ENCODE measurements at regions not wholly inside any gene's neighbourhood (a gene's known extent, or its start where the extent isn't known, plus 50 kb on each side); places are given as distances from the start of the nearest gene placed in this dataset.

DNA sequence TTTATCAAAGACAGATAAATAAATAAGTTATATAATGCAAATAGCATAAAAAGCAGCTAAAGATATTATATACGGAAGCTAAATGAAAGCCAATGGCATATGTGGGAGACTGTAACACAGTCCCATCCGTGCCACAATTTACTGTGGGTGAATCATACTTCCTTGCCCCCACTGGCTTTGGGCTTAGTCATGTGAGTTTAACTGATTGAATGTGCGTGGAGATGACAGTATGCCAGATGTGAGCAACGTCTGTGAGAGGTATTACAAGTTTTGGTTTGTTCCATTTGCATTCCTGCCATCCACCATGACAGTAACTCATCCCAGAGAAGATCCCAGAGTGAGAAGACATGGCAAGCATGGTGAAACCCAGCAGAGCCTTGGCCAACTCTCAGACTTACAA lies 340.0 kb downstream of the SUCLA2 start:
- Histone ChIP-seq H3K9ac (ENCODE audit: insufficient read length, low read depth) (no peak overlapping the region), H3K27me3 (ENCODE audit: insufficient read depth, insufficient read length) (no peaks in the 10 kb centered on the region), H3K4me1 (ENCODE audit: insufficient read depth, insufficient read length) (no peaks in the 10 kb centered on the region), H3K4me3 (ENCODE audit: insufficient read length, low read depth) (no peak overlapping the region), H3K9me3 (ENCODE audit: insufficient read depth, low read length) (no peaks in the 10 kb centered on the region), H3K36me3 (ENCODE audit: insufficient read depth, insufficient read length, low read length) (no peaks in the 10 kb centered on the region)
- DNase-seq (ENCODE audit: low read depth, low spot score) = no peak
- no peak for TF ChIP-seq ZNF274 (IDR thresholded peaks at IDR 0.05; ENCODE audit: low read depth, low read length)
- no peak for TF ChIP-seq YY1 (IDR thresholded peaks at IDR 0.05; ENCODE audit: insufficient read depth, insufficient read length)

DNA sequence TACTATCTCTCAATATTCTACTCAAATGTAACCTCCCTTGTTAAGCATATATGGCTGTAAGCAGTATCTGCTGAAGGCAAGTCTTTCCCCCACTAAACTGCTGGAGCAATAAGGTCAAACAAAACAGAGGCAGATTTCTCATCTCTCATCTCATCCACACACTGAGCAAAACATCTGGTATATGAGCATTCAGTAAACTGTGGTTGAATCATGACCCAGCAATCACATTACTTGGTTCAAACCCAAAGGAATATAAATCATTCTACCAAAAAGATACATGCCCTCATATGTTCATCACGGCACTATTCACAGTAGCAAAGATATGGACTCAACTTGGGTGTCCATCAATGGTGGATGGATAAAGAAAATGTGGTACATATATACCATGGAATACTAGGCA lies 344.4 kb downstream of the SUCLA2 start:
- no peak for TF ChIP-seq YY1 (IDR thresholded peaks at IDR 0.05; ENCODE audit: insufficient read depth, insufficient read length)
- no peaks in the 10 kb centered on the region for H3K4me1 ChIP-seq (ENCODE audit: insufficient read depth, insufficient read length)
- no peaks in the 10 kb centered on the region for H3K9me3 ChIP-seq (ENCODE audit: insufficient read depth, low read length)
- DNase-seq (ENCODE audit: low read depth, low spot score) = no peak
- no peak overlapping the region for H3K4me3 ChIP-seq (ENCODE audit: insufficient read length, low read depth)
- no peaks in the 10 kb centered on the region for H3K36me3 ChIP-seq (ENCODE audit: insufficient read depth, insufficient read length, low read length)
- no peaks in the 10 kb centered on the region for H3K27me3 ChIP-seq (ENCODE audit: insufficient read depth, insufficient read length)
- no peak overlapping the region for H3K9ac ChIP-seq (ENCODE audit: insufficient read length, low read depth)

DNA sequence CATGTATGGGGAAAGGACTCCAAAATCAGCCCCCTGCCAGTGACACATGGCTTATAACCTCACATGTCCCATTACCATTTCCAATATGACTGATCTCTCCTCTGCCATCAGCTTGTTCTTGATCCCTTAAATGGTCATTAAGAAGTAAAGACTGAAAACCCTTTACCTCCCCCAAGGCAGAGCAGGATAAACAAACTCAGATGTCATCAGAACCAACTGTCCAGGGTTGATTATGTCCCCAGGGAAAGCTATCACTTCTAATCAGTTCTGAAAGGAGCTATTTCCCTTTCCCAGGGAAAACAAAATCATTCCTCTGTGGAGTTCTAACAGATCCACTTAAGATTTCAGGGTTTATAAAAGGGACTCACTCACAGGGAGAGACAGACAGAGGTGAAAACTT lies 350.9 kb downstream of the SUCLA2 start:
- no peaks in the 10 kb centered on the region for H3K36me3 ChIP-seq (ENCODE audit: insufficient read depth, insufficient read length, low read length)
- no peak for DNase-seq (ENCODE audit: low read depth, low spot score)
- no peaks in the 10 kb centered on the region for H3K9me3 ChIP-seq (ENCODE audit: insufficient read depth, low read length)
- no peak for TF ChIP-seq SUZ12 (IDR thresholded peaks at IDR 0.05; ENCODE audit: extremely low read depth, insufficient read depth, insufficient read length)
- no peak for TF ChIP-seq YY1 (IDR thresholded peaks at IDR 0.05; ENCODE audit: insufficient read depth, insufficient read length)
- no peak for TF ChIP-seq ZNF274 (IDR thresholded peaks at IDR 0.05; ENCODE audit: low read depth, low read length)
- no peak overlapping the region for H3K4me3 ChIP-seq (ENCODE audit: insufficient read length, low read depth)
- H3K9ac ChIP-seq (ENCODE audit: insufficient read length, low read depth) = no peak overlapping the region
- no peaks in the 10 kb centered on the region for H3K27me3 ChIP-seq (ENCODE audit: insufficient read depth, insufficient read length)
- H3K4me1 ChIP-seq (ENCODE audit: insufficient read depth, insufficient read length) = no peaks in the 10 kb centered on the region

DNA sequence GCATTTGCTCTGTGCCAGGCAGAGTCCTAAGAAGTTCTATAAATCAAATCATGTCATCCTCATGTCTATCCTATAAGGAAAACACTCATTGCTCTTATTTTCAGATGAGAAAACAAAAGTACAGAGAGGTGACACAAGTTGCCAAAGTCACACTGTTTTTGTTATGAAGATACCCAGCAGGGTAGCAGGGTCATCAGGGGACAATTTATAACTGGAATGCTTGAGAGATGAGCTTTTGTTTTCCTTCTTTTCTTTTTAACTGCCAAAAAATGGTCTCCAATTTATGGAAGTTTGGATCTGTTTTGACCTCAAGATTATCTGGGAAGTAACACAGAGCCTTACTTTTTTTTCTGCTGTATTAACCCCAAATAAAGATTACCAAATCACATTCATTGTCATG lies 354.1 kb downstream of the SUCLA2 start:
- Histone ChIP-seq H3K4me3 (ENCODE audit: insufficient read length, low read depth) (no peak overlapping the region), H3K27me3 (ENCODE audit: insufficient read depth, insufficient read length) (no peaks in the 10 kb centered on the region), H3K36me3 (ENCODE audit: insufficient read depth, insufficient read length, low read length) (no peaks in the 10 kb centered on the region), H3K9ac (ENCODE audit: insufficient read length, low read depth) (no peak overlapping the region), H3K9me3 (ENCODE audit: insufficient read depth, low read length) (no peaks in the 10 kb centered on the region), H3K4me1 (ENCODE audit: insufficient read depth, insufficient read length) (no peaks in the 10 kb centered on the region)
- DNase-seq (ENCODE audit: low read depth, low spot score) = no peak
- TF ChIP-seq ZNF274 (IDR thresholded peaks at IDR 0.05; ENCODE audit: low read depth, low read length) = no peak
- TF ChIP-seq SUZ12 (IDR thresholded peaks at IDR 0.05; ENCODE audit: extremely low read depth, insufficient read depth, insufficient read length) = no peak
- TF ChIP-seq YY1 (IDR thresholded peaks at IDR 0.05; ENCODE audit: insufficient read depth, insufficient read length) = no peak

DNA sequence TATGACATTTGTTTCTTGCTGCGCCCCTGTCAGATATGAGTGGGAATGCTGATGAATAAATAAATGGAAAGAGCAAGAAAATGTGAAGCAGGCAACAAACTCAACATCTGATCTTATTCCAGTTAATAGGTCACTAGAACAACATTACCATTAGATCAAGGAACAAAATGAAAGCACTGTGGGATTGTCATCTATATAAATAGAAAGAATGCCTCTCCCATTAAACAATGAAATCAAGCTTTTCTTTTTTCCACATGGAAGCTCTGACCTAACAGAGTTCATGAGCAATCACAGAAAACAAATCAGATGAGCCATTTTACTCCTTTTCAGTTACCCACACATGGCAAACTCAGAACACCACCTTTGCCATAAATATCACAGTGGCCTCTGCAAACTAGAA lies 354.8 kb downstream of the SUCLA2 start:
- Histone ChIP-seq H3K4me3 (ENCODE audit: insufficient read length, low read depth) (no peak overlapping the region), H3K27me3 (ENCODE audit: insufficient read depth, insufficient read length) (no peaks in the 10 kb centered on the region), H3K9me3 (ENCODE audit: insufficient read depth, low read length) (no peaks in the 10 kb centered on the region), H3K36me3 (ENCODE audit: insufficient read depth, insufficient read length, low read length) (no peaks in the 10 kb centered on the region), H3K9ac (ENCODE audit: insufficient read length, low read depth) (no peak overlapping the region), H3K4me1 (ENCODE audit: insufficient read depth, insufficient read length) (no peaks in the 10 kb centered on the region)
- no peak for DNase-seq (ENCODE audit: low read depth, low spot score)
- TF ChIP-seq YY1 (IDR thresholded peaks at IDR 0.05; ENCODE audit: insufficient read depth, insufficient read length) (no peak), SUZ12 (IDR thresholded peaks at IDR 0.05; ENCODE audit: extremely low read depth, insufficient read depth, insufficient read length) (no peak), ZNF274 (IDR thresholded peaks at IDR 0.05; ENCODE audit: low read depth, low read length) (no peak)

DNA sequence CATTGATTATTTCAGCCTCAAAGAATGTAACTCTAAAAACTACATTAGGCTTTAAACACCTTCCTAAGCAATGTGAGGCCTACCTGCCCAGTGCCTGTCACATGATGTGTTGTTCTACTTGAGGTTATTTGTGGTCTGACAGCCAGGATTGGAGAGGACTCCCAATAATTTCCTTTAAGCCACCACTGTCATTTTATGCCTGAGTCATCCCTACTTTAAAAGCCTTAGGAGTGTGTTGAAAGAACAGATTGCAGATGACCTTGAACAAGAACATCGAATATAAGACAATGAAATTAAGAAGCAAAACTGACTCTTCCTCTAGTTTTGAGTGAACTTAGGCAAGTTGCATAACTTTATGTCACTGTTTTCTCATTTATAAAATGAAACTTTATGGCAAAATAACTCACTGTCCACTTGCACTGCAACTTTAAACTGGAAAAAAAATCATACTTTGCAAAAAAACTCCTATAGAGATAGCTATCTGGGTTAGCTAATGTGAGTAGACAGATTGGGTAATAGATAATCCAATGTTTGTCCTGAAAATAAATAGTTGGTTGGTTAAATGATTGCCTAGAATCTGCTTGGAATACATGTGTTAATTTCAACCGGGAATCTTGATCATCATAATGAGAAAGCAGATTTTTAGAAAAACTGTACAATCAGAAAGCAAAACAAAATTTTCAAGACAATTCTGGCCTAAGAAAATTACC lies 361.2 kb downstream of the SUCLA2 start:
- no peak overlapping the region for H3K9ac ChIP-seq (ENCODE audit: insufficient read length, low read depth)
- H3K36me3 ChIP-seq (ENCODE audit: insufficient read depth, insufficient read length, low read length) = no peaks in the 10 kb centered on the region
- DNase-seq (ENCODE audit: low read depth, low spot score) = no peak
- no peaks in the 10 kb centered on the region for H3K9me3 ChIP-seq (ENCODE audit: insufficient read depth, low read length)
- no peak for TF ChIP-seq YY1 (IDR thresholded peaks at IDR 0.05; ENCODE audit: insufficient read depth, insufficient read length)
- TF ChIP-seq ZNF274 (IDR thresholded peaks at IDR 0.05; ENCODE audit: low read depth, low read length) = no peak
- TF ChIP-seq SUZ12 (IDR thresholded peaks at IDR 0.05; ENCODE audit: extremely low read depth, insufficient read depth, insufficient read length) = no peak
- H3K4me1 ChIP-seq (ENCODE audit: insufficient read depth, insufficient read length) = no peaks in the 10 kb centered on the region
- H3K27me3 ChIP-seq (ENCODE audit: insufficient read depth, insufficient read length) = no peaks in the 10 kb centered on the region
- no peak overlapping the region for H3K4me3 ChIP-seq (ENCODE audit: insufficient read length, low read depth)

DNA sequence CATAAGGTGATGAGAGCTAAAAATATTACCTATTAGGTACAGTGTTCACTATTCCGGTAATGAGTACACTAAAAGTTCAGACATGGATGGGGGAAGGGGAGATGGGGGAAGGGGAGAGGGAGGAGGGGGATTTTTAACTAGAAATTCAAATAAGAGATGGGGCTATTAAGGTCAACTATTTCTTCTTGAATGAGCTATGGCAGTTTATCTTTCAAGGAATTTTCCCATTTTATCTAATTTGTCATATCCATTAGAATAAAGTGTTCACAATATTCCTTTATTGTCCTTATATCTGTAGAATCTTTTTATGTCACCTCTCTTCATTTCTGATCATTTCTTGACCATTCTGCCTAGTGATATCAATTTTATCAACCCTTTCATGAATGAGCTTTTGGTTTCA lies 362.4 kb downstream of the SUCLA2 start:
- H3K9ac ChIP-seq (ENCODE audit: insufficient read length, low read depth) = no peak overlapping the region

More for the DNA sequence above, 362.4 kb downstream of the SUCLA2 start:
- Histone ChIP-seq H3K27me3 (ENCODE audit: insufficient read depth, insufficient read length) (no peaks in the 10 kb centered on the region), H3K9me3 (ENCODE audit: insufficient read depth, low read length) (no peaks in the 10 kb centered on the region), H3K36me3 (ENCODE audit: insufficient read depth, insufficient read length, low read length) (no peaks in the 10 kb centered on the region), H3K4me3 (ENCODE audit: insufficient read length, low read depth) (no peak overlapping the region), H3K4me1 (ENCODE audit: insufficient read depth, insufficient read length) (no peaks in the 10 kb centered on the region)
- TF ChIP-seq SUZ12 (IDR thresholded peaks at IDR 0.05; ENCODE audit: extremely low read depth, insufficient read depth, insufficient read length) (no peak), ZNF274 (IDR thresholded peaks at IDR 0.05; ENCODE audit: low read depth, low read length) (no peak), YY1 (IDR thresholded peaks at IDR 0.05; ENCODE audit: insufficient read depth, insufficient read length) (no peak)
- DNase-seq (ENCODE audit: low read depth, low spot score) = no peak
